CD14-positive monocyte (primary cell): ENCODE measurements at regions not wholly inside any gene's neighbourhood (a gene's known extent, or its start where the extent isn't known, plus 50 kb on each side); places are given as distances from the start of the nearest gene placed in this dataset.
"Not testable (repeated sequence)": the region's sequence is repeated elsewhere in the genome, so short reads cannot be mapped to it uniquely, and the experiment has no call there.

Experiments
- DNase-seq, 3 donors: peaks; one replicate each; pipeline ENCODE4 v3.0.0-alpha.2; 2011 to 2022
- H2AFZ ChIP-seq: 2 replicates; pipeline ENCODE4 v1.6.0; 2012; ENCODE audit warnings: mild to moderate bottlenecking, low read depth, low read length, inconsistent platforms; ENCODE audit not compliant: insufficient read depth, poor library complexity, severe bottlenecking
- H3K27ac ChIP-seq, 2 donors: 1 replicate in 1 of 2; 2 replicates in 1 of 2; pipeline ENCODE4 v1.5.1; 2012 to 2013; ENCODE audit warnings: low read length in 2 of 2, control low read depth in 1 of 2, inconsistent platforms in 1 of 2, low read depth in 1 of 2, mild to moderate bottlenecking in 1 of 2
- H3K27me3 ChIP-seq, 2 donors: one replicate each; pipeline versions ENCODE4 v1.6.0 to v1.6.1; 2011 to 2013; ENCODE audit warnings: low read length in 2 of 2; ENCODE audit not compliant: control insufficient read depth in 2 of 2, insufficient read depth in 2 of 2
- H3K36me3 ChIP-seq, 2 donors: replicated peaks in 1 of 2; 1 replicate in 1 of 2; 2 replicates in 1 of 2; pipeline versions ENCODE4 v1.5.1 to v1.6.1; 2012 to 2013; ENCODE audit warnings: low read length in 2 of 2, control low read depth in 1 of 2, inconsistent platforms in 1 of 2, mild to moderate bottlenecking in 1 of 2; ENCODE audit not compliant: insufficient read depth in 2 of 2, control insufficient read depth in 1 of 2
- H3K4me1 ChIP-seq, 2 donors: 1 replicate in 1 of 2; 2 replicates in 1 of 2; pipeline versions ENCODE4 v1.5.1 to v1.6.1; 2012 to 2013; ENCODE audit warnings: low read length in 2 of 2, control low read depth in 1 of 2, inconsistent platforms in 1 of 2, mild to moderate bottlenecking in 1 of 2, moderate library complexity in 1 of 2; ENCODE audit not compliant: insufficient read depth in 2 of 2, control insufficient read depth in 1 of 2
- H3K4me2 ChIP-seq: replicated peaks from 2 replicates; pipeline ENCODE3; 2012; ENCODE audit warnings: low read length, moderate library complexity, mild to moderate bottlenecking; ENCODE audit not compliant: poor library complexity, severe bottlenecking; ENCODE audit errors: extremely low read depth
- H3K4me3 ChIP-seq, 3 experiments: fragments of 200-600 bp in 1 of 3; sonication (generic) in 1 of 3; replicated peaks in 1 of 3; 1 replicate in 2 of 3; 2 replicates in 1 of 3; pipeline ENCODE4 v1.5.1; 2011 to 2013; ENCODE audit warnings: low read length in 3 of 3, mild to moderate bottlenecking in 3 of 3, control low read depth in 2 of 3, low read depth in 2 of 3, inconsistent platforms in 1 of 3, moderate library complexity in 1 of 3
- H3K79me2 ChIP-seq: 2 replicates; pipeline ENCODE4 v1.6.0; 2012; ENCODE audit warnings: mild to moderate bottlenecking, control low read depth, inconsistent platforms, low read length, moderate library complexity; ENCODE audit not compliant: insufficient read depth
- H3K9ac ChIP-seq: 2 replicates; pipeline ENCODE4 v1.6.0; 2017; ENCODE audit warnings: low read length, mild to moderate bottlenecking; ENCODE audit not compliant: insufficient read depth, poor library complexity, severe bottlenecking
- H3K9me3 ChIP-seq, 2 donors: replicated peaks in 1 of 2; 1 replicate in 1 of 2; 2 replicates in 1 of 2; pipeline versions ENCODE4 v1.5.1 to v1.6.1; 2012 to 2013; ENCODE audit warnings: low read length in 2 of 2, control low read depth in 1 of 2; ENCODE audit not compliant: control insufficient read depth in 1 of 2, insufficient read depth in 1 of 2
- H4K20me1 ChIP-seq: 2 replicates; pipeline ENCODE4 v1.6.0; 2012; ENCODE audit warnings: mild to moderate bottlenecking, low read length, control low read depth, moderate library complexity; ENCODE audit not compliant: insufficient read depth
- H3K27ac Mint-ChIP-seq, 7 donors: one replicate each; pipeline ENCODE4 v1.8.0; 2020; ENCODE audit warnings: mild to moderate bottlenecking in 7 of 7, mixed read lengths in 7 of 7, moderate library complexity in 6 of 7, inconsistent platforms in 2 of 7
- H3K27me3 Mint-ChIP-seq, 3 donors: one replicate each; pipeline ENCODE4 v1.8.0; 2021 to 2022; ENCODE audit warnings: low read depth in 3 of 3, mild to moderate bottlenecking in 3 of 3, mixed read lengths in 3 of 3, moderate library complexity in 3 of 3, inconsistent platforms in 1 of 3
- H3K36me3 Mint-ChIP-seq, 2 donors: one replicate each; pipeline ENCODE4 v1.8.0; 2020; ENCODE audit warnings: mixed read lengths in 2 of 2, inconsistent platforms in 1 of 2, mild to moderate bottlenecking in 1 of 2
- H3K4me1 Mint-ChIP-seq: one replicate; pipeline ENCODE4 v1.8.0; 2020; ENCODE audit warnings: mild to moderate bottlenecking, mixed read lengths
- H3K4me3 Mint-ChIP-seq, 2 donors: one replicate each; pipeline ENCODE4 v1.8.0; 2020; ENCODE audit warnings: mild to moderate bottlenecking in 2 of 2, mixed read lengths in 2 of 2, moderate library complexity in 1 of 2
- H3K9me3 Mint-ChIP-seq, 7 donors: one replicate each; pipeline ENCODE4 v1.8.0; 2020 to 2022; ENCODE audit warnings: mixed read lengths in 7 of 7, mild to moderate bottlenecking in 6 of 7, moderate library complexity in 6 of 7, inconsistent platforms in 2 of 7
- WGBS: methylation state at CpG from one replicate; pipeline ENCODE4 v1.1.5; 2013; ENCODE audit warnings: missing lambda C conversion rate; ENCODE audit not compliant: insufficient coverage; 5-methylcytosine and 5-hydroxymethylcytosine counted together
- intact Hi-C, 2 donors: fragments of 100-400 bp; cut with micrococcal nuclease; formaldehyde crosslinking; loops; one replicate each; pipeline versions ENCODE4 v1.15.0 to v1.15.1; 2023
- TF ChIP-seq, protein P1 (sequence below): fragments of 200-600 bp; IDR thresholded peaks from one replicate; pipeline ENCODE4 v1.8.0; 2022; ENCODE audit warnings: antibody characterized with exemption, mild to moderate bottlenecking

DNA sequence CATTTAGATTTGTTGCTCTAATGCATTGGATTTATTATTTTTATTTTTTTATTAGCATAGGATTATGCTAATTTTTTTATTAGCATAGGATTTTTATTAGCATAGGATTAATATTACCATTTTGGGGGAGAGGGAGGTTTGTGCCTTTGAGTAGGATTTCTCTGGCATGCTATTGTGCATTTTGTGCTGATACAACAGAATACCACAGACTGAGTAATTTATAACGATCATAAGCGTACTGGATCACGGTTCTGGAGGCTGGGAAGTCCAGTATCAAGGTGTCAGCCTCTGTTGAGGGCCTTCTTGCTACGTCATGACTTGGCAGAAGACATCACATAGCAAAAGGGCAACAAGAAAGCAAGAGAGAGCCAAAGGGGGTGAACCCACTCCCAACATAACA, 187.5 kb downstream of the XPNPEP1 start:
- no peak overlapping the region for H2AFZ ChIP-seq
- TF ChIP-seq, protein P1, sequence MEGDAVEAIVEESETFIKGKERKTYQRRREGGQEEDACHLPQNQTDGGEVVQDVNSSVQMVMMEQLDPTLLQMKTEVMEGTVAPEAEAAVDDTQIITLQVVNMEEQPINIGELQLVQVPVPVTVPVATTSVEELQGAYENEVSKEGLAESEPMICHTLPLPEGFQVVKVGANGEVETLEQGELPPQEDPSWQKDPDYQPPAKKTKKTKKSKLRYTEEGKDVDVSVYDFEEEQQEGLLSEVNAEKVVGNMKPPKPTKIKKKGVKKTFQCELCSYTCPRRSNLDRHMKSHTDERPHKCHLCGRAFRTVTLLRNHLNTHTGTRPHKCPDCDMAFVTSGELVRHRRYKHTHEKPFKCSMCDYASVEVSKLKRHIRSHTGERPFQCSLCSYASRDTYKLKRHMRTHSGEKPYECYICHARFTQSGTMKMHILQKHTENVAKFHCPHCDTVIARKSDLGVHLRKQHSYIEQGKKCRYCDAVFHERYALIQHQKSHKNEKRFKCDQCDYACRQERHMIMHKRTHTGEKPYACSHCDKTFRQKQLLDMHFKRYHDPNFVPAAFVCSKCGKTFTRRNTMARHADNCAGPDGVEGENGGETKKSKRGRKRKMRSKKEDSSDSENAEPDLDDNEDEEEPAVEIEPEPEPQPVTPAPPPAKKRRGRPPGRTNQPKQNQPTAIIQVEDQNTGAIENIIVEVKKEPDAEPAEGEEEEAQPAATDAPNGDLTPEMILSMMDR: no peak
- Mint-ChIP-seq H3K4me3 (no peak overlapping the region), H3K9me3 (peaks cover 0 to 2% (median 0%) of the 10 kb centered on the region in 7 donors), H3K36me3 (no peaks in the 10 kb centered on the region), H3K27me3 (peaks cover 0 to 2% (median 0%) of the 10 kb centered on the region in 3 donors), H3K4me1 (no peaks in the 10 kb centered on the region), H3K27ac (no peak overlapping the region)
- no peaks in the 10 kb centered on the region for H3K79me2 ChIP-seq
- H3K4me1 ChIP-seq: no peaks in the 10 kb centered on the region
- no peak overlapping the region for H3K9ac ChIP-seq
- no peak overlapping the region for H3K27ac ChIP-seq
- no peaks in the 10 kb centered on the region for H4K20me1 ChIP-seq
- 84% methylated on average over 3 of the region's 4 CpGs for WGBS
- no peaks in the 10 kb centered on the region for H3K36me3 ChIP-seq
- no peak overlapping the region for H3K4me3 ChIP-seq
- no peak overlapping the region for H3K4me2 ChIP-seq
- intact Hi-C loops: no loop called here
- no peaks in the 10 kb centered on the region for H3K27me3 ChIP-seq
- DNase-seq: no peak
- no peaks in the 10 kb centered on the region for H3K9me3 ChIP-seq

DNA sequence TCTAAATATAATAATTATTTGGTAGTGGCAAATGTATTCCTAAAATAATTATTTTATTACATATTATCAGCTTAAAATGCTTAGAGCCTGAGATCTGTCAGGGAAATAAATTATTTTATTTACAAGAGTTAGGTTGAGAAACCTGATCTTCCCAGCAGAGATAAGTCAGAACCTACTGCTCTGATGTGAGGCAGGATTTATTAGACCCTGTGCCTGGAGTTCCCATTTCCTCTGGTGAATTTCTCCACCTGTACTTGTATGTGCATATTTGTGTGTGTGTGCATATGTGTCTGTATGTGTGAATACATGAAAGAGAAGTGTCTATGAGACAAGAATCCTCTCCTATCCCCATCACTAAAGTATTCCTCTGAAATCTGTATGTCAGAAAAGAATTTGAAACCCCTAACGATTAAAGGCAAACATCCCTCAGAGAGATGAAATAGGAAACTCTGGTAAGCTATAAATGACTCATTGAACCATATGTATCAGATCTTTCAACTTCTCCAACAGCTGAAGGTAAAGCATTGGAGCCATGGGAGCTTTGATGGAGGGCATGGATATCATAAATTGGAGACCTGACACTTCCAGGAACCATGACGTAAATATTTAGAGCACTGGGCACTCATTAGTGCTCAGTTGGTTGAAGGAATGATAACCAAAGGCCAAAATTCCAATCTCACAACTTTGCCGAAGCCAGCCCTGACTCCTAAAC, 190.9 kb downstream of the XPNPEP1 start:
- Histone ChIP-seq H3K4me2 (no peak overlapping the region), H3K79me2 (no peaks in the 10 kb centered on the region), H3K27me3 (no peaks in the 10 kb centered on the region), H3K27ac (no peak overlapping the region), H3K4me1 (no peaks in the 10 kb centered on the region), H4K20me1 (no peaks in the 10 kb centered on the region), H3K4me3 (no peak overlapping the region), H3K36me3 (no peaks in the 10 kb centered on the region), H3K9ac (no peak overlapping the region), H2AFZ (no peak overlapping the region), H3K9me3 (no peaks in the 10 kb centered on the region)
- H3K27ac Mint-ChIP-seq: no peak overlapping the region
- TF ChIP-seq, protein P1: no peak
- no peak overlapping the region for H3K4me3 Mint-ChIP-seq
- intact Hi-C loops: no loop called here
- no peak for DNase-seq
- no peaks in the 10 kb centered on the region for H3K36me3 Mint-ChIP-seq
- peaks cover 0 to 3% (median 0%) of the 10 kb centered on the region in 3 donors for H3K27me3 Mint-ChIP-seq
- peaks cover 0 to 3% (median 0%) of the 10 kb centered on the region in 7 donors for H3K9me3 Mint-ChIP-seq
- WGBS: no CpG with 5 or more reads among the region's 3 CpGs
- no peaks in the 10 kb centered on the region for H3K4me1 Mint-ChIP-seq

GRCh38 chr10:109729895-109730294, 193.4 kb downstream of the XPNPEP1 start:
- DNase-seq, H3K79me2 ChIP-seq, H3K27me3 ChIP-seq, H3K9me3 Mint-ChIP-seq, H3K4me1 Mint-ChIP-seq, H3K4me3 ChIP-seq, intact Hi-C loops, H3K36me3 Mint-ChIP-seq, H4K20me1 ChIP-seq, H3K36me3 ChIP-seq, H3K4me2 ChIP-seq, H3K4me1 ChIP-seq, H3K9me3 ChIP-seq, H3K4me3 Mint-ChIP-seq, H2AFZ ChIP-seq, H3K27ac Mint-ChIP-seq, H3K27ac ChIP-seq, H3K27me3 Mint-ChIP-seq, H3K9ac ChIP-seq: not testable (repeated sequence)
- WGBS: 85% methylated on average over 3 of the region's 4 CpGs
